Lower lobe of right lung (tissue), 2 donors: ENCODE measurements at regions not wholly inside any gene's neighbourhood (a gene's known extent, or its start where the extent isn't known, plus 50 kb on each side); places are given as distances from the start of the nearest gene placed in this dataset.
A peak's percentile ranks its signal among the peaks of the same experiment; 100 is the strongest.

Source experiments
- ATAC-seq, 2 donors: fragments of 200-7000 bp; cut with Tn5 transposase; one replicate each; pipeline ENCODE4 v1.9.1; 2020 to 2022; ENCODE audit warnings: mild to moderate bottlenecking in 2 of 2, moderate library complexity in 2 of 2
- DNase-seq: peaks from one replicate; pipeline ENCODE4 v3.0.0-alpha.2; 2020
- H3K27ac ChIP-seq: fragments of 200-600 bp; one replicate; pipeline ENCODE4 v1.8.0; 2022
- H3K27me3 ChIP-seq: fragments of 200-600 bp; one replicate; pipeline ENCODE4 v1.8.0; 2022; ENCODE audit warnings: low read depth
- H3K36me3 ChIP-seq: fragments of 200-600 bp; one replicate; pipeline ENCODE4 v1.8.0; 2022; ENCODE audit warnings: mild to moderate bottlenecking
- H3K4me1 ChIP-seq: fragments of 200-600 bp; one replicate; pipeline ENCODE4 v1.8.0; 2022
- H3K4me3 ChIP-seq: fragments of 200-600 bp; one replicate; pipeline ENCODE4 v1.8.0; 2022; ENCODE audit warnings: mild to moderate bottlenecking
- H3K9me3 ChIP-seq: fragments of 200-600 bp; one replicate; pipeline ENCODE4 v1.8.0; 2022
- intact Hi-C: fragments of 100-400 bp; cut with DNase I; formaldehyde crosslinking; loops from one replicate; pipeline ENCODE4 v1.11.0; 2022
- TF ChIP-seq, protein P1 (sequence below): fragments of 200-600 bp; IDR thresholded peaks from one replicate; pipeline ENCODE4 v1.8.0; 2022; ENCODE audit warnings: antibody characterized with exemption, mild to moderate bottlenecking
- donor health status: DM: no; HTN: yes; CAD: no; lungs with severe emphysema.

- TF ChIP-seq, protein P1, sequence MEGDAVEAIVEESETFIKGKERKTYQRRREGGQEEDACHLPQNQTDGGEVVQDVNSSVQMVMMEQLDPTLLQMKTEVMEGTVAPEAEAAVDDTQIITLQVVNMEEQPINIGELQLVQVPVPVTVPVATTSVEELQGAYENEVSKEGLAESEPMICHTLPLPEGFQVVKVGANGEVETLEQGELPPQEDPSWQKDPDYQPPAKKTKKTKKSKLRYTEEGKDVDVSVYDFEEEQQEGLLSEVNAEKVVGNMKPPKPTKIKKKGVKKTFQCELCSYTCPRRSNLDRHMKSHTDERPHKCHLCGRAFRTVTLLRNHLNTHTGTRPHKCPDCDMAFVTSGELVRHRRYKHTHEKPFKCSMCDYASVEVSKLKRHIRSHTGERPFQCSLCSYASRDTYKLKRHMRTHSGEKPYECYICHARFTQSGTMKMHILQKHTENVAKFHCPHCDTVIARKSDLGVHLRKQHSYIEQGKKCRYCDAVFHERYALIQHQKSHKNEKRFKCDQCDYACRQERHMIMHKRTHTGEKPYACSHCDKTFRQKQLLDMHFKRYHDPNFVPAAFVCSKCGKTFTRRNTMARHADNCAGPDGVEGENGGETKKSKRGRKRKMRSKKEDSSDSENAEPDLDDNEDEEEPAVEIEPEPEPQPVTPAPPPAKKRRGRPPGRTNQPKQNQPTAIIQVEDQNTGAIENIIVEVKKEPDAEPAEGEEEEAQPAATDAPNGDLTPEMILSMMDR, result no peak
- Histone ChIP-seq H3K9me3 (no peaks in the 10 kb centered on the region), H3K4me3 (no peak overlapping the region), H3K27me3 (no peaks in the 10 kb centered on the region), H3K4me1 (no peaks in the 10 kb centered on the region), H3K36me3 (no peaks in the 10 kb centered on the region), H3K27ac (no peak overlapping the region)
- ATAC-seq, result no peak
- DNase-seq, result no peak
- intact Hi-C loops, result no loop called here
Measured at GRCh38 chr3:18732474-18732873, 307.3 kb upstream of the SATB1 start.

DNA sequence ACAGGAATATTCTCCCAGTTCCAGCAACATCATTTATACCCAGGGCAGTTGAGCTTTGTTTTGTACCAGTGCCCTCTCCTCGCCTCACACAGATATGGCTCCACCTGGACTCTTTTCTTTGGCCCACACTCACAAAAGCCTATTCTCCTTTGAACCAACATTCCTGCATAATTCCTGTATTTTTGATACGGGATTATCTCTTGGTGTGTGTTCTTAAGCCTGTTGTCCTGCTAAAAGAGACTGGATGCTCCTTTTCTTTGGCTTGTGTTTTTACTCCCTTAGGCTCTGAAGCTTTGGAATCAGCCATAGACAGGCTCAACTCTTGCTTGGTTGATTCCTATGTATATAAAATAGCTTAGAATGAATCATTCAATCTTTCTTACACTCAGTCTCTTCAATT is 305.4 kb upstream of the SATB1 start:
- no peaks in the 10 kb centered on the region for H3K27me3 ChIP-seq
- intact Hi-C loops, result no loop called here
- no peak overlapping the region for H3K4me3 ChIP-seq
- no peaks in the 10 kb centered on the region for H3K36me3 ChIP-seq
- TF ChIP-seq, protein P1, result no peak
- H3K4me1 ChIP-seq, result no peaks in the 10 kb centered on the region
- ATAC-seq (no peak), DNase-seq (no peak)
- H3K27ac ChIP-seq, result no peak overlapping the region
- no peaks in the 10 kb centered on the region for H3K9me3 ChIP-seq

- Histone ChIP-seq H3K9me3 (no peaks in the 10 kb centered on the region), H3K4me3 (no peak overlapping the region), H3K4me1 (no peaks in the 10 kb centered on the region), H3K36me3 (no peaks in the 10 kb centered on the region), H3K27ac (no peak overlapping the region), H3K27me3 (no peaks in the 10 kb centered on the region)
- TF ChIP-seq, protein P1, result no peak
- DNase-seq, result no peak
- ATAC-seq, result no peak
- intact Hi-C loops, result no loop called here
Measured at GRCh38 chr3:18729671-18730070, 304.5 kb upstream of the SATB1 start.

DNA sequence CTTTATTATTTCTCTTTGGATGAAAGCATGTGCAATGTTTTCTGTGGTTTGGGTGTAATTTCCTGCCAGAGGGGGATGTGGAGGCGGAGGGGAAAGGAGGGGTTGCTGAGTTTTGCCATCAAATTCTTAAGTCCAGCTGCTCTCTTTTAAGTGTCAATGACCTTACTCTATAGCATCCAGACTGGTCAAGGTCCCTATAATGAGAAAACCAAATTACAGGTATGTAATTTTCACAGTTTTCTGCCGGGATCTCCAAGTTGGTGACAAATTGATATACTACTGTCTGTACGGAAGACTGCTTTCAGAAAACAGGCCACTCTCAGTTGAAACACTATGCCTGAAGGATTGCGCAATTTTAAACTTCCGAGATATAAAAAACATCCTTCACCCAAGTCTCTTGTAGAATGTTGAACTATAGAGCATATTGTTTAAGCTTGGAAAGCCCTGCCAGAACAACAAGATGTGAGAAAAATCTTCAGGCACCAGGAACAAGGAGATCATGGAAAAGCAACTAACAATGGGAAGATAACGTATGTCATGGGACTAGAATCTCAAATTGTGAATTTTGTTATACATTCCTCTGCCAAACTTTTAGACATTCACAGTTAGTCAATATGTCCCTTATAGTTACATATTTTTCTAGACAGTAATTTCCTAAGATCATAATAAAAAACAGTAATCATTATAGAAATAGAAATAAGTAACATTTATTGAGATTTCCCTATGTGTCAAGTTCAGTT is 300.7 kb upstream of the SATB1 start:
- Histone ChIP-seq H3K27me3 (no peaks in the 10 kb centered on the region), H3K4me1 (no peaks in the 10 kb centered on the region), H3K36me3 (no peaks in the 10 kb centered on the region), H3K4me3 (no peak overlapping the region), H3K27ac (no peak overlapping the region), H3K9me3 (no peaks in the 10 kb centered on the region)
- no peak for DNase-seq
- TF ChIP-seq, protein P1, result no peak
- peak; percentile 42 to 59 for ATAC-seq
- intact Hi-C loops, result no loop called here

- DNase-seq, result no peak
- no peak overlapping the region for H3K4me3 ChIP-seq
- H3K27me3 ChIP-seq, result no peaks in the 10 kb centered on the region
- no peaks in the 10 kb centered on the region for H3K9me3 ChIP-seq
- intact Hi-C loops, result no loop called here
- H3K27ac ChIP-seq, result no peak overlapping the region
- H3K4me1 ChIP-seq, result no peaks in the 10 kb centered on the region
- TF ChIP-seq, protein P1, result no peak
- H3K36me3 ChIP-seq, result no peaks in the 10 kb centered on the region
- ATAC-seq, result no peak
Measured at GRCh38 chr3:18724456-18724855, 299.3 kb upstream of the SATB1 start.
